ENCODE measurements at regions not wholly inside any gene's neighbourhood (a gene's known extent, or its start where the extent isn't known, plus 50 kb on each side); places are given as distances from the start of the nearest gene placed in this dataset.
"Not testable (repeated sequence)": the region's sequence is repeated elsewhere in the genome, so short reads cannot be mapped to it uniquely, and the experiment has no call there.

GRCh38 chr10:62693306-62693705 is 111.2 kb upstream of the ADO start:
- no peaks in the 10 kb centered on the region for H3K36me3 ChIP-seq
- no peak for DNase-seq (ENCODE audit: low spot score in 2 of 2)
- no peaks in the 10 kb centered on the region for H3K27me3 ChIP-seq
- 71 to 85% methylated on average over 2 of the region's 2 CpGs for WGBS, 2 donors
- H3K9me3 ChIP-seq, result peaks cover 0 to 7% (median 2%) of the 10 kb centered on the region in 4 donors
- no peak overlapping the region for H3K4me3 ChIP-seq
- H3K4me1 ChIP-seq, result peaks cover 0 to 20% (median 6%) of the 10 kb centered on the region in 4 donors
- no peak overlapping the region for H3K27ac ChIP-seq
- TF ChIP-seq POLR2A (IDR thresholded peaks at IDR 0.05) (no peak), CTCF (IDR thresholded peaks at IDR 0.05) (no peak), EP300 (IDR thresholded peaks at IDR 0.05) (no peak)

GRCh38 chr10:62694537-62695126 is 109.9 kb upstream of the ADO start:
- H3K9me3 ChIP-seq, result peaks cover 0 to 20% (median 8%) of the 10 kb centered on the region in 4 donors
- H3K27ac ChIP-seq, result no peak overlapping the region
- no peaks in the 10 kb centered on the region for H3K27me3 ChIP-seq
- H3K4me1 ChIP-seq, result peaks cover 0 to 16% (median 3%) of the 10 kb centered on the region in 4 donors
- 84 to 86% methylated on average over 3 of the region's 3 CpGs for whole genome bisulfite sequencing, 2 donors
- no peak for TF ChIP-seq CTCF (IDR thresholded peaks at IDR 0.05)
- TF ChIP-seq POLR2A (IDR thresholded peaks at IDR 0.05), result no peak
- no peak for TF ChIP-seq EP300 (IDR thresholded peaks at IDR 0.05)
- no peaks in the 10 kb centered on the region for H3K36me3 ChIP-seq
- no peak for DNase-seq (ENCODE audit: low spot score in 2 of 2)
- H3K4me3 ChIP-seq, result no peak overlapping the region

GRCh38 chr10:62696798-62697197 is 107.7 kb upstream of the ADO start:
- Histone ChIP-seq H3K4me3 (no peak overlapping the region), H3K27me3 (no peaks in the 10 kb centered on the region), H3K4me1 (peaks cover 0 to 6% (median 0%) of the 10 kb centered on the region in 4 donors), H3K9me3 (peaks cover 0 to 34% (median 9%) of the 10 kb centered on the region in 4 donors), H3K27ac (no peak overlapping the region), H3K36me3 (no peaks in the 10 kb centered on the region)
- DNase-seq (ENCODE audit: low spot score in 2 of 2), result no peak
- 72 to 77% methylated on average over 2 of the region's 2 CpGs for WGBS, 2 donors
- TF ChIP-seq POLR2A (IDR thresholded peaks at IDR 0.05) (no peak), CTCF (IDR thresholded peaks at IDR 0.05) (no peak), EP300 (IDR thresholded peaks at IDR 0.05) (no peak)

GRCh38 chr10:62699148-62699547 is 105.4 kb upstream of the ADO start:
- no peaks in the 10 kb centered on the region for H3K27me3 ChIP-seq
- H3K4me1 ChIP-seq, result no peaks in the 10 kb centered on the region
- no peak for TF ChIP-seq CTCF (IDR thresholded peaks at IDR 0.05)
- TF ChIP-seq POLR2A (IDR thresholded peaks at IDR 0.05), result no peak
- no peak for TF ChIP-seq EP300 (IDR thresholded peaks at IDR 0.05)
- no peak for DNase-seq (ENCODE audit: low spot score in 2 of 2)
- H3K4me3 ChIP-seq, result no peak overlapping the region
- peaks cover 0 to 34% (median 9%) of the 10 kb centered on the region in 4 donors for H3K9me3 ChIP-seq
- no peak overlapping the region for H3K27ac ChIP-seq
- H3K36me3 ChIP-seq, result no peaks in the 10 kb centered on the region

GRCh38 chr10:62704121-62704520 is 100.4 kb upstream of the ADO start:
- not testable (repeated sequence) for H3K4me3 ChIP-seq; H3K36me3 ChIP-seq; H3K27me3 ChIP-seq; H3K27ac ChIP-seq; H3K4me1 ChIP-seq; DNase-seq (ENCODE audit: low spot score in 2 of 2)
- WGBS, 2 donors, result 90 to 91% methylated on average over 3 of the region's 3 CpGs
- peaks cover 0 to 19% (median 3%) of the 10 kb centered on the region in 4 donors for H3K9me3 ChIP-seq

GRCh38 chr10:62705789-62706188 is 98.7 kb upstream of the ADO start:
- Histone ChIP-seq H3K4me3 (no peak overlapping the region), H3K9me3 (peaks cover 0 to 2% (median 0%) of the 10 kb centered on the region in 4 donors), H3K36me3 (no peaks in the 10 kb centered on the region), H3K27me3 (no peaks in the 10 kb centered on the region), H3K27ac (no peak overlapping the region), H3K4me1 (no peaks in the 10 kb centered on the region)
- no peak for DNase-seq (ENCODE audit: low spot score in 2 of 2)
- WGBS, 2 donors, result 84 to 85% methylated on average over 2 of the region's 2 CpGs
- TF ChIP-seq CTCF (IDR thresholded peaks at IDR 0.05) (no peak), EP300 (IDR thresholded peaks at IDR 0.05) (no peak), POLR2A (IDR thresholded peaks at IDR 0.05) (no peak)

Data from tibial nerve (tissue), 4 donors.